HEK293 (cell line): ENCODE measurements at regions not wholly inside any gene's neighbourhood (a gene's known extent, or its start where the extent isn't known, plus 50 kb on each side); places are given as distances from the start of the nearest gene placed in this dataset.

Experiments
- CTCF ChIA-PET: fragments of 350-600 bp; formaldehyde crosslinking; extraction: SDS; loops from one replicate; lab custom pipeline; 2021; ENCODE audit warnings: antibody characterized with exemption; lab: Yijun Ruan, JAX
- POLR2A ChIA-PET: fragments of 300-600 bp; formaldehyde crosslinking; extraction: SDS; loops from one replicate; lab custom pipeline; 2020; ENCODE audit warnings: antibody characterized with exemption, inconsistent platforms; lab: Yijun Ruan, JAX
- H3K27ac ChIP-seq: fragments of 200-500 bp; sonication (Bioruptor generic); 2 replicates; pipeline ENCODE4 v1.5.1; 2014; ENCODE audit warnings: low read depth, low read length, control low read depth, inconsistent platforms; ENCODE audit errors: extremely low read depth
- H3K36me3 ChIP-seq, 2 experiments: fragments of 200-500 bp in 1 of 2; sonication (Bioruptor generic) in 1 of 2; 1 replicate in 1 of 2; 2 replicates in 1 of 2; pipeline ENCODE4 v1.5.1; 2014 to 2017; ENCODE audit warnings: inconsistent platforms in 2 of 2, low read length in 2 of 2; ENCODE audit not compliant: control insufficient read depth in 2 of 2, insufficient read depth in 1 of 2
- H3K4me1 ChIP-seq: fragments of 200-500 bp; sonication (Bioruptor generic); 2 replicates; pipeline ENCODE4 v1.5.1; 2014; ENCODE audit warnings: mild to moderate bottlenecking, low read length, inconsistent platforms; ENCODE audit not compliant: control insufficient read depth, insufficient read depth
- H3K4me3 ChIP-seq: 2 replicates; pipeline ENCODE4 v1.5.1; 2011; ENCODE audit warnings: low read depth, mild to moderate bottlenecking, control low read depth, low read length, moderate library complexity
- H3K9me3 ChIP-seq: fragments of 200-500 bp; sonication (Bioruptor generic); 2 replicates; pipeline ENCODE4 v1.5.1; 2014; ENCODE audit warnings: low read depth, low read length, inconsistent platforms; ENCODE audit not compliant: control insufficient read depth, insufficient read depth
- BCL11A ChIP-seq: fragments of 450-650 bp; formaldehyde crosslinking; IDR thresholded peaks from 2 replicates; pipeline ENCODE4 v1.5.1; 2016; ENCODE audit warnings: low read depth, missing biosample characterization, missing genetic modification characterization
- KLF1 ChIP-seq: fragments of 450-650 bp; formaldehyde crosslinking; IDR thresholded peaks from 2 replicates; pipeline ENCODE4 v1.5.1; 2016; ENCODE audit warnings: missing biosample characterization, missing genetic modification characterization
- OSR2 ChIP-seq: fragments of 450-650 bp; formaldehyde crosslinking; IDR thresholded peaks from 2 replicates; pipeline ENCODE4 v1.5.1; 2016; ENCODE audit warnings: missing biosample characterization, missing genetic modification characterization
- RBAK ChIP-seq: fragments of 450-650 bp; formaldehyde crosslinking; IDR thresholded peaks from 2 replicates; pipeline ENCODE4 v1.5.1; 2016; ENCODE audit warnings: missing biosample characterization, missing genetic modification characterization
- SP2 ChIP-seq: fragments of 450-650 bp; formaldehyde crosslinking; IDR thresholded peaks from 2 replicates; pipeline ENCODE4 v1.5.1; 2016; ENCODE audit warnings: missing biosample characterization, missing genetic modification characterization
- TCF7L2 ChIP-seq: IDR thresholded peaks from 2 replicates; pipeline ENCODE4 v1.6.1; 2011; ENCODE audit warnings: low read depth, mild to moderate bottlenecking, inconsistent platforms, low read length, moderate library complexity, borderline replicate concordance
- ZBTB20 ChIP-seq: fragments of 450-650 bp; formaldehyde crosslinking; IDR thresholded peaks from 2 replicates; pipeline ENCODE4 v1.5.1; 2016; ENCODE audit warnings: missing biosample characterization, missing genetic modification characterization
- ZBTB44 ChIP-seq: fragments of 450-650 bp; IDR thresholded peaks from 2 replicates; pipeline ENCODE4 v1.5.1; 2018; ENCODE audit warnings: missing biosample characterization, mild to moderate bottlenecking, missing genetic modification characterization
- ZNF112 ChIP-seq: fragments of 450-650 bp; formaldehyde crosslinking; IDR thresholded peaks from 2 replicates; pipeline ENCODE4 v1.5.0; 2017; ENCODE audit warnings: missing biosample characterization, missing genetic modification characterization
- ZNF155 ChIP-seq: fragments of 450-650 bp; formaldehyde crosslinking; IDR thresholded peaks from 2 replicates; pipeline ENCODE4 v1.5.1; 2016; ENCODE audit warnings: missing biosample characterization, missing genetic modification characterization
- ZNF404 ChIP-seq: fragments of 450-650 bp; formaldehyde crosslinking; IDR thresholded peaks from 2 replicates; pipeline ENCODE4 v1.5.1; 2017; ENCODE audit warnings: missing biosample characterization, missing genetic modification characterization
- ZNF426 ChIP-seq: fragments of 450-650 bp; formaldehyde crosslinking; IDR thresholded peaks from 2 replicates; pipeline ENCODE4 v1.5.1; 2017; ENCODE audit warnings: missing biosample characterization, missing genetic modification characterization, mild to moderate bottlenecking, inconsistent platforms, moderate library complexity
- ZNF449 ChIP-seq: fragments of 450-650 bp; formaldehyde crosslinking; IDR thresholded peaks from 2 replicates; pipeline ENCODE4 v1.5.1; 2017; ENCODE audit warnings: missing biosample characterization, mild to moderate bottlenecking, missing genetic modification characterization, moderate library complexity
- ZNF510 ChIP-seq: fragments of 450-650 bp; formaldehyde crosslinking; IDR thresholded peaks from 2 replicates; pipeline ENCODE4 v1.5.1; 2018; ENCODE audit warnings: mild to moderate bottlenecking, missing genetic modification characterization, missing biosample characterization; ENCODE audit not compliant: insufficient replicate concordance
- ZNF571 ChIP-seq: fragments of 450-650 bp; formaldehyde crosslinking; IDR thresholded peaks from 2 replicates; pipeline ENCODE4 v1.5.0; 2017; ENCODE audit warnings: missing biosample characterization, missing genetic modification characterization
- TF ChIP-seq, protein P1 (sequence below): fragments of 450-650 bp; formaldehyde crosslinking; IDR thresholded peaks from 2 replicates; pipeline ENCODE4 v1.5.1; 2016; ENCODE audit warnings: missing biosample characterization, missing genetic modification characterization

- no peak for TF ChIP-seq SP2 (tag by site-specific recombination)
- no peak for TF ChIP-seq KLF1 (tag by site-specific recombination)
- TF ChIP-seq ZBTB20 (tag by site-specific recombination): no peak
- TF ChIP-seq, protein P1, sequence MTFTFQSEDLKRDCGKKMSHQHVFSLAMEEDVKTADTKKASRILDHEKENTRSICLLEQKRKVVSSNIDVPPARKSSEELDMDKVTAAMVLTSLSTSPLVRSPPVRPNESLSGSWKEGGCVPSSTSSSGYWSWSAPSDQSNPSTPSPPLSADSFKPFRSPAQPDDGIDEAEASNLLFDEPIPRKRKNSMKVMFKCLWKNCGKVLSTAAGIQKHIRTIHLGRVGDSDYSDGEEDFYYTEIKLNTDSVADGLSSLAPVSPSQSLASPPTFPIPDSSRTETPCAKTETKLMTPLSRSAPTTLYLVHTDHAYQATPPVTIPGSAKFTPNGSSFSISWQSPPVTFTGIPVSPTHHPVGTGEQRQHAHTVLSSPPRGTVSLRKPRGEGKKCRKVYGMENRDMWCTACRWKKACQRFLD (tag by site-specific recombination): no peak
- no peak for TF ChIP-seq RBAK (tag by site-specific recombination)
- TF ChIP-seq ZNF449 (tag by site-specific recombination): no peak
These were observed 56.9 kb upstream of the TMPRSS2 start (continued) for GRCh38 chr21:41564871-41565274.

GRCh38 chr21:41562101-41563000 is 54.4 kb upstream of the TMPRSS2 start:
- no peak overlapping the region for H3K27ac ChIP-seq
- no peaks in the 10 kb centered on the region for H3K4me1 ChIP-seq
- no peaks in the 10 kb centered on the region for H3K9me3 ChIP-seq
- no peak for TF ChIP-seq OSR2 (tag by site-specific recombination)
- no peak for TF ChIP-seq ZNF404
- TF ChIP-seq, all 188 proteins: peak for 0
- ChIA-PET CTCF (interaction anchor here (0.5 to 0.7 kb wide), 2 partner anchors 48 to 296 kb away, joined by 4 read pairs; no protein-coding TSS in a partner anchor), POLR2A (no interaction called here)
- no peaks in the 10 kb centered on the region for H3K36me3 ChIP-seq
- H3K4me3 ChIP-seq: no peak overlapping the region

GRCh38 chr21:41561701-41562100 is 53.7 kb upstream of the TMPRSS2 start:
- no peak overlapping the region for H3K27ac ChIP-seq
- POLR2A ChIA-PET: no interaction called here
- no peaks in the 10 kb centered on the region for H3K9me3 ChIP-seq
- H3K4me1 ChIP-seq: no peaks in the 10 kb centered on the region
- no peaks in the 10 kb centered on the region for H3K36me3 ChIP-seq
- TF ChIP-seq BCL11A (tag by site-specific recombination): no peak
- TF ChIP-seq ZNF426: no peak
- TF ChIP-seq TCF7L2: no peak
- TF ChIP-seq ZNF112: no peak
- no peak for TF ChIP-seq ZNF571 (tag by site-specific recombination)
- no peak for TF ChIP-seq ZBTB44 (tag by site-specific recombination)
- no peak for TF ChIP-seq ZNF155 (tag by site-specific recombination)
- no peak for TF ChIP-seq ZNF510
- CTCF ChIA-PET: interaction anchor here (0.5 kb wide), 1 partner anchor 295 kb away, joined by 4 read pairs; no protein-coding TSS in a partner anchor
- no peak overlapping the region for H3K4me3 ChIP-seq
